Fibroblast of the aortic adventitia (primary cell): ENCODE measurements at regions not wholly inside any gene's neighbourhood (a gene's known extent, or its start where the extent isn't known, plus 50 kb on each side); places are given as distances from the start of the nearest gene placed in this dataset.

ENCODE experiments used
- DNase-seq: peaks from one replicate; pipeline ENCODE4 v3.0.0-alpha.2; 2010; ENCODE audit warnings: low read depth
- H3K4me3 ChIP-seq: 2 replicates; pipeline ENCODE4 v1.5.1; 2011; ENCODE audit warnings: low read depth, mild to moderate bottlenecking, control low read depth, low read length, moderate library complexity
- TF ChIP-seq, protein P1 (sequence below): IDR thresholded peaks from 2 replicates; pipeline ENCODE4 v1.5.1; 2011; ENCODE audit warnings: mild to moderate bottlenecking, low read length, control low read depth, inconsistent platforms; ENCODE audit not compliant: insufficient read depth

DNA sequence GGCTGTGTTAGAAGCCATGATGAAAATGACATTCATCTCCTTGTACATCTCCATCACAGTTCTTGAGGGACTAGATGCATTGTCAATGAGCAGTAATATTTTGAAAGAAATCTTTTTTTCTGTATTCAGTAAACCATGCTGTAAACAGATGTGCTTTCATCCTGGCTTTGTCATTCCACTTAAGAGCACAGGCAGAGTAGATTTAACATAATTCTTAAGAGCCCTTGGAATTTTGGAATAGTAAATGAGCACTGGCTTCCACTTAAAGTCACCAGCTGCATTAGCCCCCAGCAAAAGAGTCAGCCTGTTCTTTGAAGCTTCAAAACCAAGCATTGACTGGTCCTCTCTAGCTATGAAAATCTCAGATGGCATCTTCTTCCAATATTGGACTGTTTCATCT is 197.8 kb upstream of the HDDC2 start:
- DNase-seq = no peak
- H3K4me3 ChIP-seq = no peak overlapping the region
- TF ChIP-seq, protein P1, sequence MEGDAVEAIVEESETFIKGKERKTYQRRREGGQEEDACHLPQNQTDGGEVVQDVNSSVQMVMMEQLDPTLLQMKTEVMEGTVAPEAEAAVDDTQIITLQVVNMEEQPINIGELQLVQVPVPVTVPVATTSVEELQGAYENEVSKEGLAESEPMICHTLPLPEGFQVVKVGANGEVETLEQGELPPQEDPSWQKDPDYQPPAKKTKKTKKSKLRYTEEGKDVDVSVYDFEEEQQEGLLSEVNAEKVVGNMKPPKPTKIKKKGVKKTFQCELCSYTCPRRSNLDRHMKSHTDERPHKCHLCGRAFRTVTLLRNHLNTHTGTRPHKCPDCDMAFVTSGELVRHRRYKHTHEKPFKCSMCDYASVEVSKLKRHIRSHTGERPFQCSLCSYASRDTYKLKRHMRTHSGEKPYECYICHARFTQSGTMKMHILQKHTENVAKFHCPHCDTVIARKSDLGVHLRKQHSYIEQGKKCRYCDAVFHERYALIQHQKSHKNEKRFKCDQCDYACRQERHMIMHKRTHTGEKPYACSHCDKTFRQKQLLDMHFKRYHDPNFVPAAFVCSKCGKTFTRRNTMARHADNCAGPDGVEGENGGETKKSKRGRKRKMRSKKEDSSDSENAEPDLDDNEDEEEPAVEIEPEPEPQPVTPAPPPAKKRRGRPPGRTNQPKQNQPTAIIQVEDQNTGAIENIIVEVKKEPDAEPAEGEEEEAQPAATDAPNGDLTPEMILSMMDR = no peak

DNA sequence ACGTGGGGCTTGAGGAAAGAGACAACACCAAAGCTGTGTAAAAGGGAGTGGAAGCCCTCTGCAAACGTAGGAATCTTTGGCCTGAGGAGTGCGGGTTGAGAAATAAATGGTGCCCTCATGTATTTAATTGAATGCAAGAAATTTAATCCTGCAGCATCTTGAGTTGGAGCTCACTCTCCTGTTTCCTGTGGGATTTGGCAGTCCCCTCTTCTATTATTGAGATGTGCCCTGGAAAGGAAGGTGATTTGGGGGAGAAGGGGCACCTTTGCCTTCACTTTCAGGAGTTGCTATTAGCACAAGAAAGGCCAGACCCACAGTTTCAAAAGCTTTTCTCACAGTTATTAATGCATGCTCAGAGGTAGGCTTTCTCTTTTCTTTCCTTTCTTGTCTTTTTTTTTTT is 201.4 kb upstream of the HDDC2 start:
- no peak for DNase-seq
- no peak overlapping the region for H3K4me3 ChIP-seq
- TF ChIP-seq, protein P1 = no peak

DNA sequence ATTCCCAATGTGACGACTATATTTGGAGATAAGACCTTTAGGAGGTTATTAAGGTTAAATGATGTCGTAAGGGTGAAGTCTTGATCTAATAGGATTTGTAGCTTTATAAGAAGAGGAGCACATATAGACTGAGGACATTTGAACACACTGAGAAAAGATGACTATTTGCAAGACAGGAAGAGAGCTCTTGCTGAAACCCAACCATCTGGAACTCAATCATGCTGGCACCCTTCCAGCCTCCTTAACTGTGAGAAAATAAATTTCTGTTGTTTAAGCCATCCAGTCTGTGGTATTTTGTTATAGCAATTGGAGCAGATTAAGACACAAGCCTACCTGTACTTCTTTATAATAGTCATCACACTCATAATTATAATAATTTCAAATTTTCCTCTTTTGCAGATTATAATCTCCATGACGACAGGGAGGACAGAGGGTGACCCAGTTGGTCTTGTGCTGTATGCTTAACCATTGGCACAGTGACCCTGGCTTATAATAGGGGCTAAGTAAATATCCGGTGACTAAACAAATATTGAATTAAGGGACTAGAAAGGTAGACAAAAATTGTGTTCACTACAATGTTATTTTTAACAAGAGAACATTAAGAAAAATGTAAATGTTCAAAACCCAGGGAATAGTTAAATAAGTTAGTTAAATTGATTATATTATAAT is 206.4 kb upstream of the HDDC2 start:
- TF ChIP-seq, protein P1 = no peak

DNA sequence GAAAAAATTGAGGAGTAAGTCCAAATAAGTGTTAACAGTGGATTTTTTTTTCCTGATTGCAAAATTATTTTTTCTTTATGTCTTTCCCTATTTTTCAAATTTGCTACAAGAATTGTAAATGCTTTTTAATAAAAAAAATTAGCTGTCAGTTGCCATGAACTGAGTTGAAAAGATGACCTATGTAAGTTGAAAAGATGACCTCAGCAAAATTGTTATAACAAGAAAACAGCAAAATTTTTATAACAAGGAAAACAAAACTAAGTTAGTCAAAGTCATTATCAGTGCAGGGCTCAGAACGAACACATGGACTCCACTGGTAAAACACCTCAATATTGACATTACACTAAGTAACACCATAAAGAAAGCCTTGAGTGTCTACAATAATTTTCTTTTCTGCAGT is 207.0 kb upstream of the HDDC2 start:
- DNase-seq = no peak
- no peak overlapping the region for H3K4me3 ChIP-seq
- TF ChIP-seq, protein P1 = no peak

More for the DNA sequence above, 206.4 kb upstream of the HDDC2 start:
- DNase-seq = peak; percentile 48
- no peak overlapping the region for H3K4me3 ChIP-seq

DNA sequence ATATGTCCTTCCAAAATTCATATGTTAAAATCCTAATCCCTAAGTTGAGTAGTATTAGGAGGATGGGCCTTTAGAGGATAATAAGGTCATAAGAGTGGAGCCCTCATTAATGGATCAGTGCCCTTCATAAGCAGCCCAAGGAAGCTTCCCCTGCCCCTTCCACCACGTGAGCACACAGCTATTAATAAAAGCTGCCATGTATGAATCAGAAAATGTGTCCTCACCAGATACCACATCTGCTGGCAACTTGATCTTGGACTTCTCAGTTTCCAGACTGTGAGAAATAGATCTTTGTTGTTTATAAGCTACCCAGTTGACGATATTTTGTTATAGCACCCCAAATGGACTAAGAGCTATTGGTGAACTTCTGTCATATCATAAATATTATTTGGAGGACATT is 207.7 kb upstream of the HDDC2 start:
- TF ChIP-seq, protein P1 = no peak
- no peak overlapping the region for H3K4me3 ChIP-seq
- no peak for DNase-seq

DNA sequence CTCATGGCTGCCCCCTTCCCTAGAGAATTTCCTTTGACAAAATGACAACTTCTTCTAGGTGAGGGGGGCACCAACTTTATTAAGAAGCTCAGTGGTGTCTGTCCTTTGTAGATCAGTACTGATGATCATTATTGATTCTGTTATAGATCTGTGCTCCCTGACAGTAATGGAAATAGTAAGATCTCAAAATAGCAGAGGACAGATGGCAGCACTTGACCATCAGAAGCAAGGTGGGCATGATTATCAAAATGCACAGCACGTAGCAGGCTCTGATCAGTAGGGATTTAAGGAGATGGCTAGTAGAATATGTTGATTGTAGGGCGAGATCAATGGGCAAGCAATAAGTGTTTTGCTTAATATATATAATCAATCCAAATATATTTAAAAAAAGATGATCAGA is 208.6 kb upstream of the HDDC2 start:
- TF ChIP-seq, protein P1 = no peak
- no peak overlapping the region for H3K4me3 ChIP-seq
- no peak for DNase-seq

DNA sequence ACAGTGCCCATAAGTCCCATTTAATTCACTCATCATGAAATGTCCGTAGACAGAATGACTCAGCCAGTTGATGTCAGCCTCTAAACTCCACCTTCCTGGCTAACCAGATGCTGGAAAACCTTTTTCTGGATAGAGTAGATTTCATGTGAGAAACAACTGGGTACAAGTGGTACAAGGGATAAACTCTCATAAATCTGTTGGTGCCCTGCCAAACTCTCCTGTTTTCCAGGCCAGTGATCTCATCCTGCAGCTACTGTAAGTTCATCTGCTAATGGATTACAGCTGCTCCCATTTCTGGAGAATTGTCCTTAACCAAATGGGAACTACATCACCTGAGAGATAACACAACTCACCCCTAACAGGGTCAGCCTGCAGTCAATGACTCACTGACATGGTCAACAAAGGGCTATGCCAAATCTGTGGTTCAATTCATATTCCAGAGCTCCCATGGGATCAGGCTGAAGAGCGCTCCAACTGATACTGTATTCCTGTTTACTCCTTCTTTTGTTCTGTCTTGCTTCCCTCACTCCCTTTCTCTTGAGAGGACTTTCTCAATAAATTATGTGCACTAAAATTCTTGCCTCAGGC is 210.1 kb upstream of the HDDC2 start:
- no peak overlapping the region for H3K4me3 ChIP-seq
- peak; percentile 89 for DNase-seq
- TF ChIP-seq, protein P1 = no peak
